ENCODE measurements at regions not wholly inside any gene's neighbourhood (a gene's known extent, or its start where the extent isn't known, plus 50 kb on each side); places are given as distances from the start of the nearest gene placed in this dataset.
"Not testable (repeated sequence)": the region's sequence is repeated elsewhere in the genome, so short reads cannot be mapped to it uniquely, and the experiment has no call there.

DNA sequence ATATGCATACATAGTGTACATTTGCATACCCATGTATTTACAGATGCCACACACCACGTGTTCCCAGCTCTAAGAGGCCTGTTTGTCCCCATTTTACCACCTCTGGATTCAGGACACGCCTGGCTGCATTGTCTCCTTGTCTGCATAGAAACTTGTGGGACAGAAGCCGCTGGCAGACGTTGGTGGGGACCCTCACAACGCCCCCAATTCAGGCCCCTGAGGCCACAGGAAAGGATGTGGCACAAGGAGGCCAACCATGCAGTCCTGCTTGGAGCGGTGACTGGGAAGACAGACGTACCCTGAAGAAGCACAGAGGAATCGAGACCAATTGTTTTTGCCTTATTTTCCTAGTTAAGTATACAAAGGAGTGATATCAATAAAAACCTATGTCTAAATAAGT lies 96.1 kb downstream of the ANKRD10 start:
- Histone ChIP-seq H3K79me1 (ENCODE audit: low read depth, low read length) (no peaks in the 10 kb centered on the region), H2AFZ (ENCODE audit: low read length) (peak overlapping the region; percentile 66), H2BK12ac (ENCODE audit: low read length) (no peak overlapping the region), H3K27ac (replicated peaks; ENCODE audit: low read length) (no peak overlapping the region), H2AK5ac (ENCODE audit: low read depth, low read length) (peak overlapping the region; percentile 20), H3K14ac (ENCODE audit: low read length) (peak overlapping the region; percentile 49), H4K91ac (ENCODE audit: low read depth, low read length, poor library complexity) (no peak overlapping the region), H3K4me1 (ENCODE audit: control insufficient read depth in 2 of 2, insufficient read depth in 1 of 2, low read depth in 1 of 2, low read length in 2 of 2) (peaks cover 0 to 2% of the 10 kb centered on the region in 2 donors), H2BK120ac (ENCODE audit: low read depth, low read length) (no peak overlapping the region), H2BK5ac (ENCODE audit: low read length) (no peak overlapping the region), H2BK15ac (ENCODE audit: low read length) (peak overlapping the region; percentile 45), H3K4ac (ENCODE audit: low read length) (no peak overlapping the region), H3K4me2 (ENCODE audit: insufficient read depth, low read length, poor library complexity, severe bottlenecking) (no peak overlapping the region), H3K18ac (ENCODE audit: low read length) (no peak overlapping the region), H4K8ac (ENCODE audit: low read depth, low read length) (no peak overlapping the region), H3K4me3 (ENCODE audit: low read length in 2 of 2) (no peak overlapping the region), H3K36me3 (replicated peaks in 1 of 2; ENCODE audit: control insufficient read depth in 2 of 2, insufficient read depth in 2 of 2, low read length in 2 of 2) (no peaks in the 10 kb centered on the region), H3K9me3 (replicated peaks in 1 of 2; ENCODE audit: control insufficient read depth in 2 of 2, insufficient read depth in 1 of 2, low read depth in 1 of 2, low read length in 2 of 2) (peaks cover 0 to 2% of the 10 kb centered on the region in 2 donors), H3K23ac (ENCODE audit: low read depth, low read length, poor library complexity) (no peak overlapping the region), H3K27me3 (ENCODE audit: control insufficient read depth in 3 of 3, insufficient read depth in 3 of 3, low read depth in 1 of 3, low read length in 3 of 3) (peaks cover 0 to 13% (median 0%) of the 10 kb centered on the region in 3 experiments), H3K9ac (ENCODE audit: low read depth, low read length, poor library complexity) (no peak overlapping the region)
- WGBS, 2 donors (ENCODE audit: extremely low coverage in 2 of 2, insufficient read length in 2 of 2, insufficient replicate concordance in 1 of 2) = no CpG with 5 or more reads among the region's 8 CpGs
- DNase-seq (ENCODE audit: low spot score) = no peak

GRCh38 chr13:110819203-110820014 lies 95.5 kb downstream of the ANKRD10 start:
- Histone ChIP-seq H2BK15ac (ENCODE audit: low read length) (peak overlapping the region; percentile 75), H3K79me1 (ENCODE audit: low read depth, low read length) (no peaks in the 10 kb centered on the region), H3K9ac (ENCODE audit: low read depth, low read length, poor library complexity) (no peak overlapping the region), H3K27me3 (ENCODE audit: control insufficient read depth in 3 of 3, insufficient read depth in 3 of 3, low read depth in 1 of 3, low read length in 3 of 3) (peaks cover 0 to 13% (median 0%) of the 10 kb centered on the region in 3 experiments), H4K8ac (ENCODE audit: low read depth, low read length) (no peak overlapping the region), H3K14ac (ENCODE audit: low read length) (no peak overlapping the region), H2BK5ac (ENCODE audit: low read length) (no peak overlapping the region), H3K4me1 (ENCODE audit: control insufficient read depth in 2 of 2, insufficient read depth in 1 of 2, low read depth in 1 of 2, low read length in 2 of 2) (peaks cover 0 to 2% of the 10 kb centered on the region in 2 donors), H4K91ac (ENCODE audit: low read depth, low read length, poor library complexity) (no peak overlapping the region), H3K4ac (ENCODE audit: low read length) (no peak overlapping the region), H3K4me2 (ENCODE audit: insufficient read depth, low read length, poor library complexity, severe bottlenecking) (no peak overlapping the region), H3K27ac (replicated peaks; ENCODE audit: low read length) (no peak overlapping the region), H2BK12ac (ENCODE audit: low read length) (peak overlapping the region; percentile 60), H3K23ac (ENCODE audit: low read depth, low read length, poor library complexity) (no peak overlapping the region), H3K18ac (ENCODE audit: low read length) (peak overlapping the region; percentile 82), H2AFZ (ENCODE audit: low read length) (peak overlapping the region; percentile 66), H2BK120ac (ENCODE audit: low read depth, low read length) (no peak overlapping the region), H2AK5ac (ENCODE audit: low read depth, low read length) (no peak overlapping the region), H3K4me3 (ENCODE audit: low read length in 2 of 2) (no peak overlapping the region), H3K9me3 (replicated peaks in 1 of 2; ENCODE audit: control insufficient read depth in 2 of 2, insufficient read depth in 1 of 2, low read depth in 1 of 2, low read length in 2 of 2) (no peaks in the 10 kb centered on the region), H3K36me3 (replicated peaks in 1 of 2; ENCODE audit: control insufficient read depth in 2 of 2, insufficient read depth in 2 of 2, low read length in 2 of 2) (no peaks in the 10 kb centered on the region)
- WGBS, 2 donors (ENCODE audit: extremely low coverage in 2 of 2, insufficient read length in 2 of 2, insufficient replicate concordance in 1 of 2) = no CpG with 5 or more reads among the region's 17 CpGs
- peak; percentile 79 for DNase-seq (ENCODE audit: low spot score)

DNA sequence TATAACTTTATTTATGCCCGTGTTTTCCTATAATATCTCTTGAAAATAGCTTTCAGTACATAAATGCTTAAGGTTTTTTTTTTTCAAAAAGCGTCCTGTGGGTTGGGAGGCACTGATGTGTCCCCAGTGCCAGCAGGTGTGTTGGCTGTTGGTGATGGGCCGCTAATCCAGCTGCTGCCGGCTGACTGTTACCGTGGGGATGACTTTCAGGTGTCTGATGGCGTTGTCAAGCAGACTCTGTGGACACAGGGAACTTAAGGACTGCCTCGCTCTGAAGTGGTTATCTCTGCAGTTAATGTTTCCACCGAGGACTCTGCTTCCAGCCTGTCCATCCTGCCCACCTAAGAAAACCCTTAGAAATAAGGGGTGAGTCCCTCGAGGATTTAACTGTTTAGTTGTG lies 94.5 kb downstream of the ANKRD10 start:
- Histone ChIP-seq H3K14ac (ENCODE audit: low read length) (no peak overlapping the region), H2AFZ (ENCODE audit: low read length) (no peak overlapping the region), H3K27me3 (ENCODE audit: control insufficient read depth in 3 of 3, insufficient read depth in 3 of 3, low read depth in 1 of 3, low read length in 3 of 3) (peaks cover 0 to 13% (median 0%) of the 10 kb centered on the region in 3 experiments), H3K4ac (ENCODE audit: low read length) (no peak overlapping the region), H2BK120ac (ENCODE audit: low read depth, low read length) (no peak overlapping the region), H4K8ac (ENCODE audit: low read depth, low read length) (peak overlapping the region; percentile 32), H2AK5ac (ENCODE audit: low read depth, low read length) (peak overlapping the region; percentile 37), H2BK12ac (ENCODE audit: low read length) (no peak overlapping the region), H3K36me3 (replicated peaks in 1 of 2; ENCODE audit: control insufficient read depth in 2 of 2, insufficient read depth in 2 of 2, low read length in 2 of 2) (no peaks in the 10 kb centered on the region), H3K27ac (replicated peaks; ENCODE audit: low read length) (no peak overlapping the region), H3K18ac (ENCODE audit: low read length) (no peak overlapping the region), H3K9me3 (replicated peaks in 1 of 2; ENCODE audit: control insufficient read depth in 2 of 2, insufficient read depth in 1 of 2, low read depth in 1 of 2, low read length in 2 of 2) (no peaks in the 10 kb centered on the region), H3K4me3 (ENCODE audit: low read length in 2 of 2) (no peak overlapping the region), H3K79me1 (ENCODE audit: low read depth, low read length) (no peaks in the 10 kb centered on the region), H3K4me2 (ENCODE audit: insufficient read depth, low read length, poor library complexity, severe bottlenecking) (no peak overlapping the region), H2BK5ac (ENCODE audit: low read length) (no peak overlapping the region), H3K9ac (ENCODE audit: low read depth, low read length, poor library complexity) (no peak overlapping the region), H2BK15ac (ENCODE audit: low read length) (no peak overlapping the region), H3K23ac (ENCODE audit: low read depth, low read length, poor library complexity) (no peak overlapping the region), H3K4me1 (ENCODE audit: control insufficient read depth in 2 of 2, insufficient read depth in 1 of 2, low read depth in 1 of 2, low read length in 2 of 2) (peaks cover 0 to 2% of the 10 kb centered on the region in 2 donors), H4K91ac (ENCODE audit: low read depth, low read length, poor library complexity) (no peak overlapping the region)
- WGBS, 2 donors (ENCODE audit: extremely low coverage in 2 of 2, insufficient read length in 2 of 2, insufficient replicate concordance in 1 of 2) = no CpG with 5 or more reads among the region's 9 CpGs
- DNase-seq (ENCODE audit: low spot score) = no peak

DNA sequence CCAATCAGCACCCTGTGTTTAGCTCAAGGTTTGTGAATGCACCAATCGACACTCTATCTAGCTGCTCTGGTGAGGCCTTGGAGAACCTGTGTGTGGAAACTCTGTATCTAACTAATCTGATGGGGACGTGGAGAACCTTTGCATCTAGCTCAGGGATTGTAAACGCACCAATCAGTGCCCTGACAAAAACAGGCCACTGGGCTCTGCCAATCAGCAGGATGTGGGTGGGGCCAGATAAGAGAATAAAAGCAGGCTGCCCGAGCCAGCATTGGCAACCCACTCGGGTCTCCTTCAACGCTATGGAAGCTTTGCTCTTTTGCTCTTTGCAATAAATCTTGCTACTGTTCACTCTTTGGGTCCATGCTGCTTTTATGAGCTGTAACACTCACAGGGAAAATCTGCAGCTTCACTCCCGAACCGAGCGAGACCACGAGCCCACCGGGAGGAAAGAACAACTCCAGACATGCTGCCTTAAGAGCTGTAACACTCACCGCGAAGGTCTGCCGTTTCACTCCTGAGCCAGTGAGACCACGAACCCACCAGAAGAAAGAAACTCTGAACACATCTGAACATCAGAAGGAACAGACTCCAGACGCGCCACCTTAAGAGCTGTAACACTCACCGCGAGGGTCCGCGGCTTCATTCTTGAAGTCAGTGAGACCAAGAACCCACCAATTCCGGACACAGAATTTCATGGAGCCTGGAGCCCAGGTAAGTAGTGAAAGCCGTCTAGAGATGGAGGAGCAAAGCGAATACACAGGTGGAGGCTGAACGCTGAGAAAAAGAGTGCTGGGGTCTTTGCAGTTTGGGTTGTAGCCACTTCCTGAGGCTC lies 92.8 kb downstream of the ANKRD10 start:
- H2AK5ac ChIP-seq (ENCODE audit: low read depth, low read length); H3K4me1 ChIP-seq (ENCODE audit: control insufficient read depth in 2 of 2, insufficient read depth in 1 of 2, low read depth in 1 of 2, low read length in 2 of 2); H3K14ac ChIP-seq (ENCODE audit: low read length); H3K4ac ChIP-seq (ENCODE audit: low read length); H4K8ac ChIP-seq (ENCODE audit: low read depth, low read length); H3K23ac ChIP-seq (ENCODE audit: low read depth, low read length, poor library complexity); H2BK120ac ChIP-seq (ENCODE audit: low read depth, low read length); H3K27me3 ChIP-seq (ENCODE audit: control insufficient read depth in 3 of 3, insufficient read depth in 3 of 3, low read depth in 1 of 3, low read length in 3 of 3); H4K91ac ChIP-seq (ENCODE audit: low read depth, low read length, poor library complexity); H3K4me3 ChIP-seq (ENCODE audit: low read length in 2 of 2); H3K36me3 ChIP-seq (replicated peaks in 1 of 2; ENCODE audit: control insufficient read depth in 2 of 2, insufficient read depth in 2 of 2, low read length in 2 of 2); H3K9me3 ChIP-seq (replicated peaks in 1 of 2; ENCODE audit: control insufficient read depth in 2 of 2, insufficient read depth in 1 of 2, low read depth in 1 of 2, low read length in 2 of 2); H3K4me2 ChIP-seq (ENCODE audit: insufficient read depth, low read length, poor library complexity, severe bottlenecking); DNase-seq (ENCODE audit: low spot score); H2BK12ac ChIP-seq (ENCODE audit: low read length); H3K79me1 ChIP-seq (ENCODE audit: low read depth, low read length); H3K9ac ChIP-seq (ENCODE audit: low read depth, low read length, poor library complexity); H2BK5ac ChIP-seq (ENCODE audit: low read length); H3K27ac ChIP-seq (replicated peaks; ENCODE audit: low read length); H2AFZ ChIP-seq (ENCODE audit: low read length); H2BK15ac ChIP-seq (ENCODE audit: low read length): not testable (repeated sequence)
- peak overlapping the region; percentile 44 for H3K18ac ChIP-seq (ENCODE audit: low read length)
- no CpG with 5 or more reads among the region's 25 CpGs for WGBS, 2 donors (ENCODE audit: extremely low coverage in 2 of 2, insufficient read length in 2 of 2, insufficient replicate concordance in 1 of 2)

Measured in neuronal stem cell (in vitro differentiated cells).